HG02678 (cell line): ENCODE measurements at regions not wholly inside any gene's neighbourhood (a gene's known extent, or its start where the extent isn't known, plus 50 kb on each side); places are given as distances from the start of the nearest gene placed in this dataset.
"Not testable (repeated sequence)": the region's sequence is repeated elsewhere in the genome, so short reads cannot be mapped to it uniquely, and the experiment has no call there.

Experiments used
- ATAC-seq: cut with Tn5 transposase; IDR thresholded peaks from one replicate; pipeline ENCODE4 v1.9.1; 2021; ENCODE audit warnings: mild to moderate bottlenecking, moderate library complexity; ENCODE audit not compliant: unreplicated experiment

DNA sequence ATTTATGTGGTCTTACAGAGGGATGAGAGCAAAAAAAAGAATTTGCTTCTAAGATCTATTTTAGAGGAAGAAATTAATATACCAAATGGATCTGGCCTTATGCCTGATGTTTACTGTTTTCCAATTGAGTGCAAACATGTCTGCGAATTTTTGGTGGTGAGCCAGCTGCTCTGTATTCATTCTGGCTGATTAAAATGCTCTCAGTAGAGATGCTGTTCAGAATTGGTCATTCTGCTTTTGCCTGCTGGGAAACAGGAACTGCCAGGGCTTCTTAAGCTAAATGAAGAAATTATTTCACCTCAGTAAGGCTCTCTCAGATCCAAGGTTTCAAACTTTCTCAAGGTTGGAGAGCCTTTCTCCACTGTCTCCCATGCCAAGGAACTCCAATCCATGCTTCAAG is 132.0 kb upstream of the SV2C start:
- ATAC-seq, result no peak

DNA sequence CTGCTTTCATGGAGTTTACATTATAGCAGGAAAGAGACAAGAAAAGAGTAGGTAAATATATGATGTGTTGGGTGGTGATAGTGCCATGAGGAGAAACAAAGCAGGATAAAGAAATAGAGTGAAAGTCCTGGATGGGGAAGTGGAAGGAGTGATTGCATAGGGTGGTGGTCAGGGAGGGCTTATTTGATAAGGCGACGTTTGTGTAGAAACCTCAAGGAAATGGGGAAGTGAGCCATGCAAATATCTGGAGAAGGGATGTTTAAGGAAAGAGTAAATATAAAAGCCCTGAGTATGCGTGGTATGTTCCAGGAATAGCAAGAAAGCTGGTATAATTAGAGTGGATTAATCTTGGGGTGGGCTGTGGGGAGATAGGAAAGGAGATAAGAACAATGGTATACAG is 134.7 kb upstream of the SV2C start:
- ATAC-seq, result no peak

DNA sequence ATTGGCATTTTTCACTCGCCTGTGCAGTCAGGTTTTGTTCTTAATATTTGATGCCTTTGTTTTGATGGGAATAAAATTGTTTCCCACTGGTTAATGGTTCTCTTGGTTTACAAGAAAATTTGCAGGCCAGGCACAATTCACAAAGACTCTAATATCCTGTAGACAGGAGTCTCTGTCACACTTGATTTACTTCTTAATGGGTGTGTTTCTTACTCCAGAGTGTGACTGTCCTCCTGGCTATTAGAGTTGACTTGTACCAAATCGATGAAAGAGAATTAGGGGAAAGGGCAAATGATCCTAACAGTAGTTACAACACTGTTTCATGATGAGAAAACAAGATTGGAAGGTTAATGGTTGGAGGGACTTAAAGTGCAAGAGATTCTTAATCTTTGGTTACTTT is 142.8 kb upstream of the SV2C start:
- ATAC-seq, result no peak

DNA sequence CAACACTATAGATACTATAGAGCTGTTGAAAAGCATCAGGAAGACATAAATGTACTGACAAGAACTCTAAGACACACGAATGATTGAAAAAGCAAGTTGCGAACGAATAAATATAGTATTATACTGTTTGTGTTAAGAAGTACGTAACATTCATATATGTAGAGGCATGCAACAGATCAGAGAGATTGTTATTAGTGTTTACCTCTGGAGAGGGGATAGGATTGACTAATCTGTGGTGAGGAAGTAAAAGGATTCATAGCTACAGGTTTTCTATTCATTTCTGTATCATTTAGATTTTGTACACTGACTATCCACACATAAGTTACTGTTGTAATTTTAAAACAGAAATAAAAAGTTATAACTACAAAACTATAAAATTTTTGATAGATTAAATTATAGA is 147.6 kb upstream of the SV2C start:
- no peak for ATAC-seq

DNA sequence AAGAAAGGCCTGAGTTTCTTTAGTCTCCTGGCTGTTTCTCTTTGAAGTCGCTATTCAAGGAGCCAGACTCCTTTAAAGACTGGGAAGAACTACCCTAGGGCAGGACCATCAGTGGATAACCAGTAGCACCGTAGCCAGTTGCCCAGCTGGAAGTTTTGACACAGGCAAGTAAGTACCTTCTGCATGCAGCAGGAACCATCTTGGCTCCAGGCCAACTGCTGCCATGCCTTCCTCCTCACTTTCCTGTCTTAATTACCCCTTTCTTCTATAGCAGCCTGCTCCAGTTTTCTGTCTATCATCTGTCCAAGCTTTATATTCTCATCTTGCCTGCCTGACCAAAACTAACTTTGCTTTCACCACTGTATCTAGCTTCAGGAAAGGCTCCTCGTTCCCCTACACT is 149.7 kb upstream of the SV2C start:
- no peak for ATAC-seq

DNA sequence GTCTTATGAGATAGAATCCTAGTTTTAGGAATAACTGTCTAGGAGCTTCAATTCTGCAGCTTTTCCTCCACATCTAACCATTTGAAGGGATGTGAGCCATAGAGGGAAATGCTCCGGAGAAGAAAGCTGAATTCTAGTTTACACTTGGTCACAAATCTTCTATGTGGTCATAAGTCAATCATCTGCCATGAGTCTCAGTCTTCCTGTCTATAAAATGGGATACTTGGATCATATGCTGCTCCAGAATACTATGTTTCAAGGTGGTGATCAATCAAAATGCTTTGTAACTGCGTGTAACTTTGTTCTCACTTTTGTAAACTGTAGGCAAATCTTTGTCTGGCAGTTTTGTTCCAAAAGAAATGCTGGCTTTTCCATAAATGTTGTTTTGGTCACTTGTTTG is 152.0 kb upstream of the SV2C start:
- ATAC-seq, result no peak

DNA sequence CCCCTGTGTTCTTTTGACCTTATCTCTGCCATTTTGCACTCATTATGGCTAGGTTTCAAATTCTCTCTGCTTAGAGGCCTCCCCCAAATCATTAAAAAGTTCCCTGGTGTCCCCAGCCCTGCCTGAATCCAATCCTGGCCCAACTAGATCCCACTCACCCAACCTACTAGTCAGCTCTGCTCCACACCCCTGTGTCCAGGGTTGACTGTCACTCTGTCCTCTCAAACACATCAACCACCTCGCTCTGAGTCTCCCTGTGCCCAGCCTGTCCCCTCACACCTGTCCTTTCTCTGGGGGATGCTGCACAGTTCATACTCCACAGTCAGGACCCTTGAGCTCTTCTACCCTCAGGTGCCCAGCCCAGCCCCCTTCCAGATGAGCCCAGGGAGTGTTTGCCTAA is 154.2 kb upstream of the SV2C start:
- no peak for ATAC-seq

DNA sequence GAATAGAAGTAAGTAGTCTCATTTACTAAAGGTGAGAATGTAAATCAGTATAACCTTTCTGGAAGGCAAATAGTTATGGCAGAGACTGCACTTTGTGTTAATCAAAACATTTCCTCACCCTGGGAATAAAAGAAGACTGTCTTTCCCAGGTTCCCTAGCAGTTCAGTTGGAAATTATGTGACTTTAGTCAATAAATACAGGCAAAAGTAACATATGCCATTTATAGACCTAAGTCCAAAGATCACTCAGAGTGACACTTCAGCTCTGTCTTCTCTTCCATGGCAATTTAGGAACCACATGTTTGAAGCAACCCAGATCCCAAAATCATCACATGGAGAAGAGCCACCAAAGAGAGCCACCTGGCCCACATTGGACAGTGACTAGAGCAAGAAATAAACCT is 160.7 kb upstream of the SV2C start:
- no peak for ATAC-seq

DNA sequence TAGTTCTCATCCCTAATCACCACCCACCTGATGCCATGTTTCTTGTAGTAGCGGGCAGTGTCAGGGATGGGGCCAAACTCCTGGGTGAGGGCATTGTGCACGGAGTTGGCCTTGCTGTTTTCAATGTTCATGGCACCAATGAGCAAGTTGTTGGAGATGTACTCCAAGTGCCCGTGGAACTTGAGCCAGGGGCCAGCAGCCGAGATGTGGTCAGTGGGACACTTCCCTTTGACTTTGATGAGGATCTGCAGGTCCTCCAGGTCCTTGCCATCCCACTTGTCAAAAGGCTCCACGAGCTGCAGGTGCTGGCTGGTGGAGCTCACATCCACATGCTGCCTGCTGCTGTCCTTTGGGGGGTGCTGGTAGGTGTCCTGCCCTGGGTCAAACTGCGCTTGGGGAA is 162.2 kb upstream of the SV2C start:
- no peak for ATAC-seq

DNA sequence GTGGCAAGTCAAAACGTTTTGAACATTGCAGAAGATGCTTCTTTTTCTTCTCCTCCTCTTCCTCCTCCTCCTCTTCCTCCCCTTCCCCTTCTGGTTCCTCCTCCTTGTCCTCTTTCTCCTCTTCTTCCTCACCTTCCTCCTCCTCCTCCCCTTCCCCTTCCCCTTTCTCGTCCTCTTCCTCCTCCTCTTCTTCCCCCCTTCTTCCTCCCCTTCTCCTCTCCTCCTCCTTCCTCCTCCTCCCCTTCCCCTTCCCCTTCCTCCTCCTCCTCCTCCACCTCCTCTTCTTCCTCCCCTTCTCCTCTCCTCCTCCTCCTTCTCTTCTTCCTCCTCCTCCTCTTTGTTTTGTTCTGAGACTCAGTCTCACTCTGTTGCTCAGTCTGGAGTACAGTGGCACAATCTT is 167.0 kb upstream of the SV2C start:
- ATAC-seq, result no peak

DNA sequence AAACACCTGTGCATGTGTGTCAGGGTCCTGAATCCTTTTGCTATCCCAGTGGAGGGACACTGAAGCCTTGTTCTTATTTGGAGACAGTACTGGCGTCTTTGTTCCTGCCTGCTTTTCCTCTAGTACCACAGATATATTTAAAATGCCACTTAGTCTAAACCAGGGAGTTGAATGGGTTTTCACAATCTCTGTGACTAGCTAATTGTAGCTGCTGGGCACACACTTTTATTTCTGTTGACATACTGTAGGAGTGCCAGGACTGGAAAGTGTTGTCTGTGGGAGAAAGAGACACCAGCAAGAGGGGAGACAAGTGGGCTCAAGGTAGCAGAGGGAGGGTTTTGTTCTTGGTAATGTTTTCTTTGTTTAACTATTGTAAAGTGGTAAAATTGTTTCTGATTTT is 174.0 kb upstream of the SV2C start:
- no peak for ATAC-seq

DNA sequence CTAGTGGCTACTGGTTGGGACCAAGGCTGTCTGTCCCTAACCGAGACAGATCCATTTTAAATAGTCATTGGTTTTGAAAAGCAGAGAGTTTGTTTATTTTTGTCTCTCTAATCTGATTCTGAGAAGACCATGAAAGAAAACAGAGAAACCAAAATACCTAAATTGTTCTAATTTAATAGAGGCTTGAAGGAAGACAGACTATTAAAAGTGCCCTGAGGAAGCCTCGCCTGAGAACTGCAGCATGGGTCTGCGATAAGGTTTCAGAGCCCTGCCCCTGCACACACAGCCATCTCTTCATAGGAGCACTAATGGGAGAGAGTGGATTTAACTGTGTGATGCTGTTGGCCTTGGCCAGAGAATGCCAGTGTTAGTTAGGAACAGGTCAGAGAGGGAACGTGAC is 175.5 kb upstream of the SV2C start:
- no peak for ATAC-seq

DNA sequence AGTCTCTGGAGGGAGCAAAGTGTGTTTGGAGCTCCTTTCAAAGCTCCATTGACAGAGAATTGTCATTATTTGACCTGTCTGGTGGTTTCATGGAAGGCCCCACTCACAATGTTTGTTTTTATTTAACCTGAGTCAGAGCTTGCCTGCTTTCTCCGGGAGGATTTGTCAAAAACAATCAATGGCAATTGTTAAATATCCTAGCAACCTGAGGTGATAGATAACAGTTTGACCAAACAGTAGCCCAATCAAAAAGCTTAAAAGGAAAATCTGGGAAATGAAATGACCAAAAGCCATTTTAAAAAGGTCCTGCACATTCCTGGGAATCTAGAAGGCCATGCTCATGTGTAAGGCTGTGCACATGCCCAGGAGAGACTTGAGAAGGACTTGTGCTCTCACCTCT is 177.2 kb upstream of the POC5 start:
- ATAC-seq, result no peak

DNA sequence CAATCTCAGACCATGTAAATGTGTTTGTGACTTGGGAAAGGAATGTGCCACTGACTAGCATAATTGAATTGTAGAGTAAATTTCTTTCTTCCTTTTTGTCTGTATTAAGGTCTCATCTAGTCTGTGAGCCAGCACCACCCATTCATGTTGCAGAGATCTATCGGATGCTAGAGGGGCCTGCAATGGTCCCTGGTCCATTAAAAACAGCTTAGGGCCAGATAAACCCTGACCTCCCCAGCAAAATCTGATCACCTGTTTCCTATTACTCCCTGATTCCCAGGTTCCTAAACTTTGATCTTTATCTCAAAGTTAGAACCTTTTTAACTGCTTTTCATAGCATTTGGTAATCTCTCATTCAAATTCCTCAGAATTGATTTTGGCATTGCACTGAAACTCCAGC is 174.5 kb upstream of the POC5 start:
- no peak for ATAC-seq

DNA sequence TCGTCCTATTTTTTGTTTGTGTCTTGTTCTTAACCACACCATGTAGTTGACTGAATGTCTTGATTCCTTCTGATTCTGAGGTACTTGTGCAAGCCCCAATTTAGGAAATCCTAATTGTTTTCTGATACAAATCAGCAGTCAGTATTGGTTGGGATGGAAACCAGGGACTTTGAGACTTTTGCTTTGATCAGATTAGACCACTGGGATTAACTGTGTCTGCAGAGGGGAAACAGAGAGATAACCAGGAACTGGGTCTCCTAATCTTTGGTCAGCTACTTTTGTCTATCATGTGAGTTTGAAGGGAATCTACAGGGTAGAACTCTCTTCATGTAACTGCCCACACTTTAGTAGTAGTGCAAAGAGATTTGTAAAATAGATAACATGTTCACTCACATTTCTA is 173.8 kb upstream of the POC5 start:
- ATAC-seq, result no peak

DNA sequence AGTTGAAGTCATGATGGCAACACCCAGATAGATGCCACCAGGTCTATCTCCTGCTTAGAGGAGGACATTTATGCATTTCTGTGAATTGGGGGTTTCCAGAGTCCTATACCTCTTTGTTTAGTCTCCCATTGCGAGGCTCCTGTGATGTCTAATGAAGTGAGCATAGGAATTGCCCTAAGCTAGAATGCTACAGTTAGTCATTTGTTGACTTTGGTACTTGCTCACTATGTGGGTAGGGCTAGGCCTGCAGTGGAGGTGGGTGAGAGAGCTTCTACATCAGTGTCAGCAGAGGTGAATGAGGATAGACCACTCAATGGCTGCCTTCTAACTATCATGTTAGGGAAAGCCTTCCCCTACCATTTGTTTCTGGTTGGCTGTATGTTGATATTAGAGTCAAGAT is 173.3 kb upstream of the POC5 start:
- ATAC-seq, result no peak

DNA sequence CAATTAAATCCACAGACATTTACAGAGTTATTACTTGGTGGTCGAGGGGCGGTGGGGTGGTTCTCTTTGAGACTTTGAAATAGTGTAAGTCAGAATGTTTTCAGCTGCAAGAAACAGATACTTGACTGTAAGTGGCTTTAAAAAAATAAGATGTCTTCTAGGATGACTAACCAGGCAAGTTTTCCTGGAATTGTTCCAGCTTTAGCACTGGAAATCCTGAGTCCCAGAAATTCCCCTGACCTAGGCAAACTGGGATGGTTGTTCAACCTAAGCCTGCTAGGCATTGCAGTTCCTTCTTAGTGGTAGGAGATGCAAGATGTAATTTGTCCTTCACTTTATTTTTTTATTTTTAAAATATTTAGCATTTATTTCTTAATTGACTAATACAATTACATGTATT is 169.5 kb upstream of the POC5 start:
- ATAC-seq, result no peak

DNA sequence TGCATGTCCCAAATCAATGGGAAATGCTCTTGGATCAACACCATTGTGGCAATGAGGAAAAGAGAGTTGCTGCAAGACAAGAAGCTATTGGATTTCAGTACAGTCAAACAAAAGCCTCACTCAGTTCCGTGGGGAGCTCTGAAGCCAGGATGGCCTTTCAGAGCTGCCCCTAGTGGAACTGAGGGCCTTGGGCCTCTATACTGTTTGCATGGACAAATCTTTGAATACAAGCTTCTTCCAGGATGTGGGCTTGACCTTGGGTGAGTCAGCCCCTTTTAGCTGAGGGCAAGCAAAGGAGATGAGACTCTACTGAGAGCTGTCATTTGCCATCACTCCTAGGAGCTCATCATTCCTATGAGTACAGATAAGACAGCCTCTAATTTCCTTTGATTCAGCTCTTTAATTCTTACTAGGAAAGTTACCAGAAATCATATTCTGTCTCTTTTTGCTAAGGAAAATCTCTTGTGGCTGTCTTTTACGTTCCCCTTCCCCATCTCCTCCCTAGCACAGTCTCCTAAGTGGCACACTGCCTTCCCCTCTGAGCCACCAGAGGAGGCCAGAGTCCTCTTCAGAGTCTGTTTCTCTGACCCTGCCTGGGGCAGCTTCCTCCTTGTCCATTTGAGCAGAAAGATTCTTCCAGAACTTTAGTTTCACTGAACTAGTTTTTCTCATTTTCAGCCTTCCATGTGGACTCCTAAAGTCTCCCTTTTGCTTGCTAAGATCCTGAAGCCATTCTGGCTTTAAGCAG is 168.8 kb upstream of the POC5 start:
- no peak for ATAC-seq

DNA sequence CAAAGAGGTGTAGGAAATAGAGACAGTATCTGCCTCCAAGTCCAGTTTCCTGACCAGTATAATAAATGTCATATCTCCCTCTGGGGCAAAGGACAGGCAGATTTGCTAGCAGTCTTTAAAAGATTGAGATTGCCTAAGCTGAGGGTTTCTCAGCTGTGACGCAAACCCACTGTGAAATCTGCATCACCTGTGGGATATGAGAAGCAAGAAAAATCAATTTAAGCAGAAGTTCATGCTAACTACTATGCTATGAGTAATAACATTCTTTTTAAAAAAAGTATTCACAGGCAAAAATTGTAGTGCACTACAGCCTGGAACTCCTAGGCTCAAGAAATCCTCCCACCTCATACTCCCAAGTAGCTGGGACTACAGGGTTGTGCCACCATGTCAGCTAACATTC is 168.1 kb upstream of the POC5 start:
- no peak for ATAC-seq

DNA sequence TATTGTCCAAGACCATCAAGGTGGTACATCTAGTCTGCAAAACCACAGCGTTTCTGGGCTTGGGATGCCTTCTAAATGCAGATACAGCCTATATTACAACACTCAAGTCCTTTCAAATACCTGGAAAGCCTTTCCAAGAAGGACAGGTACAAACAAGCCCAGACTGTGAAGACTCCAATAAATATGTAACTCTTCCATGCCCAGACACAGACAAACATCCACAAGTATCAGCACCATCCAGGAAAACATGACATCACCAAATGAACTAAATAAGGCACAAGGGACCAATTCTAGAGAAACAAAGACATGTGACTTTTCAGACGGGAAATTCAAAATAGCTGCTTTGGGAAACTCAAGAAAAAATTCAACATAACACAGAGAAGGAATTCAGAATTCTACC is 152.7 kb upstream of the POC5 start:
- no peak for ATAC-seq

DNA sequence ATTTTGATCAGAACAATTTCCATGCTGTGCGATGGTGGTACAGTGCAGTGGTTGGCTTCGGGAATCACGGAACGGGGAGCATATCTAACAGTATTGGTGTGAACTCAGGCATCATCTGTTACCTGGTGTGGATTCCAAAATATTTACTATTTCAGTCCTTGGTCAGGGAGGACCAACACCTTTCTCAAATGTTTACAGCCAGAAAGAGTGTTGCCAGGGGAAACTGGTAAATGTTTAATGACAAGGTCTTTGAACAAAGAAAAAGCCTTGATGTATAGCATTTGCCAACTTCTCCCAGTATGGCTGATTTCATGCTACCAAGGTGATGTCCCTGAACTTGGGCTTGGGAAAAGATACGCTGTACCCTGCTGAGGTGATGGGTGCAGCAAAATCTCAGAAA is 145.6 kb upstream of the POC5 start:
- ATAC-seq, result no peak

DNA sequence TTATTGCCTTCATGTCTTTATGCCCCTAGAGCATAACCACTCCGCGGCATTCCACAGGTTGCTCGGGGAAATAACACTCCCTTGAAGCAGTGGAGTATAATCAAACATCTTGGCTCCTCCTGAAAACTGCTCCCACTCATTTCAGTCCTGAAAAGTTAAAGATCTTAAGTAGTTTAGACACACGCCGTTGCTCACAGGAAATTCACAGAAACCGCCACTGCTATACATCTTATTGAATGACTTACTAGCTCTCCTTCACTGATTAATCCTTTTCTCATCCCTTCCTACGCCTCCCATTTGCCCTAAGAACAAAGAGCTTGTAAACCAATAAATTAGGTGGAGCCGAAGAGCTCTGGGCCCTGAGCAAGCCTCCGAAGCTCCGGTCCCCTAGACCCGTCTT is 142.4 kb upstream of the POC5 start:
- ATAC-seq, result not testable (repeated sequence)

DNA sequence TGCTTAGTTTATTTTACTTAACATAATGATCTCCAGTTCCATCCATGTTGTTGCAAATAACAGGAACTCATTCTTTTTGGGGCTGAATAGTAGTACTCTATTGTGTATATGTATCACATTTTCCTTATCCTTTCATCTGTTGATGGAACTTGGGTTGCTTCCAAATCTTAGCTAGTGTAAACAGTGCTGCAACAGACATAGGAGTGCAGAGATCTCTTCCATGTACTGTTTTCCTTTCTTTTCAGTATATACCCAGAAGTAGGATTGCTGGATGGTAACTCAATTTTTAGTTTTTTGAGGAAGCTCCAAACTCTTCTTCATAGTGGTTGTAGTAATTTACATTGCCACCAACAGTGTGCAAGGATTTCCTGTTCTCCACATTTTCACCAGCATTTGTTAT is 138.8 kb upstream of the POC5 start:
- ATAC-seq, result no peak

DNA sequence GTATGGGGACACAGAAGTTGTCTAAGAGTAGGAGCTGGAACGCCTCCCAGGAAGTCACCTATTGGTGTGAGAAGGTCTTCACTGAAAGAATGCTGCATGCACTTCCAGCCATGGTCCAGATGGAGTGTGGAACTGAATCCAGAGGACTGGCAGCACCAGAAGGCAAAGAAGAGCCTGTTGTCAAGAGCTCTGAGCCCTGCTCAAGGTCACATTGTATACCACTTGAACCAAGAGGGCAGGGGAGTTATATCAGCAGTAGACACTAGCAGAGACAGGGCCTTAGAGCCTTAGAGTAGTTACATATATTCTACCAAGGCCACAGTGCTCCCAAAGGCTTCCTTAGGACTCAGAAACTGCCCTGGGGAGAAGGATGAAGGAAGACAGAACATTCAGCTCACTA is 130.8 kb upstream of the POC5 start:
- no peak for ATAC-seq
